ENCODE measurements at regions not wholly inside any gene's neighbourhood (a gene's known extent, or its start where the extent isn't known, plus 50 kb on each side); places are given as distances from the start of the nearest gene placed in this dataset.

DNA sequence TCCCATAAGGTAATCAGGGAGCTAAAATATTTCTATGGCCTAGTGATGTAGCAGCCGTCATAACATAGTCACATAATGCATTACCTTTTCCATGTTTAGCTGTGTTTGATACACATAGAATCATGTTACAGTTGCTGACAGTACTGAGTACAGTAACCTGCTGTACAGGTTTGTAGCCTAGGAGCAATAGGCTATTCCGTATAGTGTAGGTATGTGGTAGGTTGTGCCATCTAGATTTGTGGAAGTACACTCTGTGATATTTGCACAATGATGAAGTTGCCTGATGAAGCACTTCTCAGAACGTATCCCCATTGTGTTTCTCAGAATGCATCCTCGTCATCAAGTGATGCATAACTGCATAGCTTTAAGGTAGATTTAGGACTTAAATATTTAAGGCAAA is 495.6 kb upstream of the ZFP42 start (continued):
- TF ChIP-seq SIX5 (IDR thresholded peaks at IDR 0.05; ENCODE audit: low read depth, low read length) (no peak), CHD2 (IDR thresholded peaks at IDR 0.05; ENCODE audit: low read length) (no peak), KDM4A (IDR thresholded peaks at IDR 0.05; ENCODE audit: low read depth, low read length, severe bottlenecking) (no peak), JUND (IDR thresholded peaks at IDR 0.05; ENCODE audit: low read length) (no peak), HDAC2 (IDR thresholded peaks at IDR 0.05; ENCODE audit: borderline replicate concordance in 1 of 2, low read depth in 2 of 2, low read length in 2 of 2) (no peak)

All from H1 (cell line).